SK-N-SH (cell line): ENCODE measurements at regions not wholly inside any gene's neighbourhood (a gene's known extent, or its start where the extent isn't known, plus 50 kb on each side); places are given as distances from the start of the nearest gene placed in this dataset.

Source experiments
- CTCF ChIA-PET: fragments of 300-600, 350-600 bp; formaldehyde crosslinking; extraction: SDS; loops from one replicate; lab custom pipeline; 2021; lab: Yijun Ruan, JAX
- POLR2A ChIA-PET: fragments of 350-600 bp; sonication (Branson Sonifier 250); formaldehyde crosslinking; extraction: SDS; loops from one replicate; lab custom pipeline; 2020; ENCODE audit warnings: antibody characterized with exemption, inconsistent platforms; lab: Yijun Ruan, JAX
- DNase-seq: peaks from one replicate; pipeline ENCODE4 v3.0.0; 2012
- H2AFZ ChIP-seq: fragments of 200-600 bp; sonication (generic); 2 replicates; pipeline ENCODE4 v1.8.1; 2016; ENCODE audit warnings: antibody characterized with exemption, mild to moderate bottlenecking, low read depth
- H3F3A ChIP-seq: fragments of 200-600 bp; sonication (generic); replicated peaks from 2 replicates; pipeline ENCODE3; 2016; ENCODE audit warnings: antibody characterized with exemption, mild to moderate bottlenecking; ENCODE audit not compliant: insufficient read depth
- H3K27ac ChIP-seq, 2 experiments: fragments of 200-500 bp in 1 of 2; fragments of 200-600 bp in 1 of 2; sonication (Bioruptor generic) in 1 of 2; sonication (generic), shearing (Covaris generic) in 1 of 2; 2 replicates each; pipeline versions ENCODE4 v1.5.1 to v1.6.1; 2014 to 2016; ENCODE audit warnings: low read depth in 2 of 2, inconsistent platforms in 1 of 2, low read length in 1 of 2, mild to moderate bottlenecking in 1 of 2, mixed read lengths in 1 of 2
- H3K27me3 ChIP-seq: fragments of 200-600 bp; sonication (generic), shearing (Covaris generic); 2 replicates; pipeline ENCODE4 v1.6.1; 2016; ENCODE audit warnings: mixed run types; ENCODE audit not compliant: insufficient read depth
- H3K36me3 ChIP-seq, 2 experiments: fragments of 200-500 bp in 1 of 2; fragments of 200-600 bp in 1 of 2; sonication (Bioruptor generic) in 1 of 2; sonication (generic) in 1 of 2; replicated peaks in 1 of 2; 2 replicates each; pipeline versions ENCODE3 to v1.5.1; 2014 to 2016; ENCODE audit warnings: low read length in 1 of 2, mild to moderate bottlenecking in 1 of 2; ENCODE audit not compliant: insufficient read depth in 2 of 2, control insufficient read depth in 1 of 2
- H3K4me1 ChIP-seq, 2 experiments: fragments of 200-500 bp in 1 of 2; fragments of 200-600 bp in 1 of 2; sonication (Bioruptor generic) in 1 of 2; sonication (generic), shearing (Covaris generic) in 1 of 2; 2 replicates each; pipeline versions ENCODE4 v1.5.1 to v1.6.1; 2014 to 2016; ENCODE audit warnings: low read depth in 1 of 2, low read length in 1 of 2, mixed run types in 1 of 2; ENCODE audit not compliant: insufficient read depth in 2 of 2, control insufficient read depth in 1 of 2
- H3K4me2 ChIP-seq: fragments of 200-600 bp; sonication (generic), shearing (Covaris generic); 2 replicates; pipeline ENCODE4 v1.6.1; 2017; ENCODE audit warnings: mixed run types
- H3K4me3 ChIP-seq, 2 experiments: fragments of 200-500 bp in 1 of 2; fragments of 200-600 bp in 1 of 2; sonication (Bioruptor generic) in 1 of 2; sonication (generic), shearing (Covaris generic) in 1 of 2; 2 replicates each; pipeline versions ENCODE4 v1.5.1 to v1.8.1; 2014 to 2016; ENCODE audit warnings: low read depth in 2 of 2, inconsistent platforms in 1 of 2, low read length in 1 of 2, mild to moderate bottlenecking in 1 of 2, mixed read lengths in 1 of 2, moderate library complexity in 1 of 2
- H3K79me2 ChIP-seq: fragments of 200-600 bp; sonication (generic); 2 replicates; pipeline ENCODE4 v1.8.1; 2017; ENCODE audit warnings: mild to moderate bottlenecking; ENCODE audit not compliant: insufficient read depth
- H3K9ac ChIP-seq: fragments of 200-600 bp; sonication (generic); 2 replicates; pipeline ENCODE4 v1.6.1; 2017; ENCODE audit warnings: mixed run types
- H3K9me2 ChIP-seq: fragments of 200-600 bp; sonication (generic); 2 replicates; pipeline ENCODE4 v1.6.1; 2017; ENCODE audit warnings: mixed run types
- H3K9me3 ChIP-seq: fragments of 200-600 bp; sonication (generic); 2 replicates; pipeline ENCODE4 v1.6.1; 2017; ENCODE audit warnings: mixed run types, mild to moderate bottlenecking, moderate library complexity
- H4K20me1 ChIP-seq: fragments of 200-600 bp; sonication (generic); 2 replicates; pipeline ENCODE4 v1.6.1; 2017; ENCODE audit warnings: mild to moderate bottlenecking, mixed run types; ENCODE audit not compliant: insufficient read depth
- CHD2 ChIP-seq: fragments of 150-350 bp; IDR thresholded peaks from 2 replicates; pipeline ENCODE4 v1.6.1; 2018; ENCODE audit warnings: low read length; ENCODE audit not compliant: partially characterized antibody
- EP300 ChIP-seq, 2 experiments: IDR thresholded peaks; 2 replicates each; pipeline versions ENCODE4 v1.4.0 to v1.6.1; 2012; ENCODE audit warnings: borderline replicate concordance in 1 of 2, low read depth in 1 of 2, low read length in 1 of 2
- EZH2phosphoT487 ChIP-seq: fragments of 200-600 bp; sonication (generic); IDR thresholded peaks from 2 replicates; pipeline ENCODE4 v1.6.1; 2017; ENCODE audit warnings: low read depth, mixed run types, mild to moderate bottlenecking, antibody characterized with exemption, moderate library complexity, borderline replicate concordance
- FOSL2 ChIP-seq: IDR thresholded peaks from 2 replicates; pipeline ENCODE4 v1.4.0; 2012; ENCODE audit warnings: low read depth, mild to moderate bottlenecking, moderate library complexity, borderline replicate concordance
- FOXJ3 ChIP-seq: sonication (generic); formaldehyde crosslinking; IDR thresholded peaks from 2 replicates; pipeline ENCODE4 v1.5.1; 2020; ENCODE audit warnings: mild to moderate bottlenecking, missing genetic modification reagents
- FOXM1 ChIP-seq: IDR thresholded peaks from 2 replicates; pipeline ENCODE4 v1.4.0; 2012; ENCODE audit warnings: low read depth, mild to moderate bottlenecking
- GABPA ChIP-seq: IDR thresholded peaks from 2 replicates; pipeline ENCODE4 v1.4.0; 2012; ENCODE audit warnings: low read depth, mild to moderate bottlenecking
- GATA2 ChIP-seq: sonication (generic); formaldehyde crosslinking; IDR thresholded peaks from 2 replicates; pipeline ENCODE4 v1.5.0; 2020; ENCODE audit warnings: mild to moderate bottlenecking, missing genetic modification reagents
- JUND ChIP-seq: IDR thresholded peaks from 2 replicates; pipeline ENCODE4 v1.4.0; 2012
- NFIC ChIP-seq: IDR thresholded peaks from 2 replicates; pipeline ENCODE4 v1.4.0; 2012; ENCODE audit warnings: borderline replicate concordance
- NRF1 ChIP-seq: IDR thresholded peaks from 2 replicates; pipeline ENCODE4 v1.6.1; 2012; ENCODE audit warnings: low read depth, mild to moderate bottlenecking, low read length
- POLR2AphosphoS5 ChIP-seq: IDR thresholded peaks from 2 replicates; pipeline ENCODE4 v1.6.1; 2012; ENCODE audit warnings: low read depth, low read length
- RAD21 ChIP-seq: IDR thresholded peaks from 2 replicates; pipeline ENCODE4 v1.6.1; 2012; ENCODE audit warnings: mild to moderate bottlenecking, low read length
- RCOR1 ChIP-seq: fragments of 150-350 bp; IDR thresholded peaks from 2 replicates; pipeline ENCODE4 v1.6.1; 2017; ENCODE audit warnings: antibody characterized with exemption, low read length
- SIN3A ChIP-seq: IDR thresholded peaks from 2 replicates; pipeline ENCODE4 v1.6.1; 2012; ENCODE audit warnings: low read depth, mild to moderate bottlenecking, low read length, moderate library complexity, borderline replicate concordance
- SMC3 ChIP-seq: IDR thresholded peaks from 2 replicates; pipeline ENCODE4 v1.6.1; 2012; ENCODE audit warnings: low read depth, low read length, improper control_type of control experiment
- TCF12 ChIP-seq: IDR thresholded peaks from 2 replicates; pipeline ENCODE4 v1.4.0; 2012
- USF2 ChIP-seq: fragments of 150-350 bp; IDR thresholded peaks from 2 replicates; pipeline ENCODE4 v1.6.1; 2017; ENCODE audit warnings: antibody characterized with exemption, low read length, low read depth, borderline replicate concordance
- YY1 ChIP-seq: IDR thresholded peaks from 2 replicates; pipeline ENCODE4 v1.4.0; 2012; ENCODE audit warnings: low read depth, mild to moderate bottlenecking
- WGBS: methylation state at CpG from one replicate; pipeline ENCODE4 v1.1.6; 2017; ENCODE audit warnings: low lambda C conversion rate; 5-methylcytosine and 5-hydroxymethylcytosine counted together
- TF ChIP-seq, protein P1 (sequence below): fragments of 150-350 bp; IDR thresholded peaks from 2 replicates; pipeline ENCODE4 v1.6.1; 2016; ENCODE audit warnings: mild to moderate bottlenecking, low read depth, low read length
- TF ChIP-seq, protein P2 (sequence below): IDR thresholded peaks from 2 replicates; pipeline ENCODE4; 2012
- TF ChIP-seq, protein P3 (sequence below): IDR thresholded peaks from 2 replicates; pipeline ENCODE4 v1.4.0; 2012; ENCODE audit warnings: low read depth
- TF ChIP-seq, protein P4 (sequence below): IDR thresholded peaks from 2 replicates; pipeline ENCODE4 v1.4.0; 2012; ENCODE audit warnings: low read depth, borderline replicate concordance

DNA sequence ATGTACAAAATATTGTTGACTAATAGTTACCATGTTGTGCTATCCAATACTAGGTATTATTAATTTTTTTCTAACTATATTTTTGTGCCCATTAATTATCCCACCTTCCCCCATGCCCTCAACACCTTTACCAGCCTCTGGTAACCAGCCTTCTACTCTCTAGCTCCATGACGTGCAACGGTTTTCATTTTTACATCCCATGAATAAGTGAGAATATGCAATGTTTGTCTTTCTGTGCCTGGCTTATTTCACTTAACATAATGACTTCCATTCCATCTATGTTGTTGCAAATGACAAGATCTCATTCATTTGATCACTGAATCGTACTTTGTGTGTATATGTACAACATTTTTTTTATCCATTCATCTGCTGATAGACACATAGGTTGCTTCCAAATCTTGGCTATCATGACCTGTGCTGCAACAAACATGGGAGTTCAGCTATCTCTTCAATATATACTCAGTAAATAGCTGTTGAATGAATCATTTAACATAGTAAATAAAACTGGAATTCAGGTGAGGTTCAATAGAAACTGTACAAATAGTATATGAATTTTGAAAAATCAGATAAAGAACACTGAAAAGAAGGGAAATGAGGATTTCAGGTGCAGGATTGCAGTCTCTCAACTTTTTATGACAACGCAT is 509.0 kb upstream of the MIR17HG start:
- no peaks in the 10 kb centered on the region for H3K79me2 ChIP-seq
- POLR2A ChIA-PET = no interaction called here
- H3K36me3 ChIP-seq = no peaks in the 10 kb centered on the region
- H3K27me3 ChIP-seq = no peaks in the 10 kb centered on the region
- H2AFZ ChIP-seq = no peak overlapping the region
- H3K4me1 ChIP-seq = no peaks in the 10 kb centered on the region
- DNase-seq = no peak
- H3K4me3 ChIP-seq = no peak overlapping the region
- no peak overlapping the region for H3K27ac ChIP-seq
- H3K4me2 ChIP-seq = no peak overlapping the region
- H3K9ac ChIP-seq = no peak overlapping the region
- WGBS = 58% methylated on average over 4 of the region's 4 CpGs
- no peaks in the 10 kb centered on the region for H3K9me3 ChIP-seq
- no peaks in the 10 kb centered on the region for H3F3A ChIP-seq
- no peaks in the 10 kb centered on the region for H3K9me2 ChIP-seq
- no peaks in the 10 kb centered on the region for H4K20me1 ChIP-seq
- CTCF ChIA-PET = interaction anchor here (2.0 kb wide), 1 partner anchor 28 kb away, joined by 8 read pairs; no protein-coding TSS in a partner anchor
- no peak for TF ChIP-seq FOSL2
- no peak for TF ChIP-seq RAD21
- no peak for TF ChIP-seq TCF12
- no peak for TF ChIP-seq POLR2AphosphoS5
- TF ChIP-seq NFIC = no peak
- no peak for TF ChIP-seq CHD2
- no peak for TF ChIP-seq EZH2phosphoT487
- TF ChIP-seq, protein P1, sequence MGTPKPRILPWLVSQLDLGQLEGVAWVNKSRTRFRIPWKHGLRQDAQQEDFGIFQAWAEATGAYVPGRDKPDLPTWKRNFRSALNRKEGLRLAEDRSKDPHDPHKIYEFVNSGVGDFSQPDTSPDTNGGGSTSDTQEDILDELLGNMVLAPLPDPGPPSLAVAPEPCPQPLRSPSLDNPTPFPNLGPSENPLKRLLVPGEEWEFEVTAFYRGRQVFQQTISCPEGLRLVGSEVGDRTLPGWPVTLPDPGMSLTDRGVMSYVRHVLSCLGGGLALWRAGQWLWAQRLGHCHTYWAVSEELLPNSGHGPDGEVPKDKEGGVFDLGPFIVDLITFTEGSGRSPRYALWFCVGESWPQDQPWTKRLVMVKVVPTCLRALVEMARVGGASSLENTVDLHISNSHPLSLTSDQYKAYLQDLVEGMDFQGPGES = no peak
- no peak for TF ChIP-seq SMC3
- TF ChIP-seq, protein P2, sequence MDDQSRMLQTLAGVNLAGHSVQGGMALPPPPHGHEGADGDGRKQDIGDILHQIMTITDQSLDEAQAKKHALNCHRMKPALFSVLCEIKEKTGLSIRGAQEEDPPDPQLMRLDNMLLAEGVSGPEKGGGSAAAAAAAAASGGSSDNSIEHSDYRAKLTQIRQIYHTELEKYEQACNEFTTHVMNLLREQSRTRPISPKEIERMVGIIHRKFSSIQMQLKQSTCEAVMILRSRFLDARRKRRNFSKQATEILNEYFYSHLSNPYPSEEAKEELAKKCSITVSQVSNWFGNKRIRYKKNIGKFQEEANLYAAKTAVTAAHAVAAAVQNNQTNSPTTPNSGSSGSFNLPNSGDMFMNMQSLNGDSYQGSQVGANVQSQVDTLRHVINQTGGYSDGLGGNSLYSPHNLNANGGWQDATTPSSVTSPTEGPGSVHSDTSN = no peak
- no peak for TF ChIP-seq USF2

DNA sequence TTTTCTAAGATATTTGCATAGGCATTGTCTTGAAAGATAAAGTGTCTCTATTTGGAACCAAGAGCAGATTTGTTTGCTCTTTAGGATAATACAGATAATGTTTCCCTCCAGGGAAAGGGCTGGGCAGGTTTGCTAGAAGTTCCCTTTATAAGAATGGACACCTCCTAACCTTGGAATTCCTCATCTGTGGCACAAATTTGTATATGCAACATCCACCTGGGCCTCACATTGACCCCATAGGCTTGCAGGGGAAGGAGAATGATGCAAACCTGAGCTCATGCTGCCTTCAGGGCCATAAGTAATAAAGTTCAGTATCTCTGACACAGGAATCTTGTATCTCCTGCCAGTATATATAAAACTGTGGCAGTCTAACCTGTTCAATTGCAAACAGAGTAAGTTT is 508.4 kb upstream of the MIR17HG start:
- CTCF ChIA-PET = interaction anchor here (2.0 kb wide), 1 partner anchor 28 kb away, joined by 8 read pairs; no protein-coding TSS in a partner anchor
- no peak overlapping the region for H3K4me3 ChIP-seq
- H3K27ac ChIP-seq = no peak overlapping the region
- H3K9me2 ChIP-seq = no peaks in the 10 kb centered on the region
- no peaks in the 10 kb centered on the region for H3K79me2 ChIP-seq
- H3K9ac ChIP-seq = no peak overlapping the region
- POLR2A ChIA-PET = no interaction called here
- no peaks in the 10 kb centered on the region for H3K36me3 ChIP-seq
- H2AFZ ChIP-seq = no peak overlapping the region
- H3F3A ChIP-seq = no peaks in the 10 kb centered on the region
- H3K9me3 ChIP-seq = no peaks in the 10 kb centered on the region
- H4K20me1 ChIP-seq = no peaks in the 10 kb centered on the region
- no peaks in the 10 kb centered on the region for H3K4me1 ChIP-seq
- no peaks in the 10 kb centered on the region for H3K27me3 ChIP-seq
- H3K4me2 ChIP-seq = no peak overlapping the region
- DNase-seq = no peak
- TF ChIP-seq NFIC (no peak), NRF1 (no peak), POLR2AphosphoS5 (no peak), YY1 (no peak), FOXM1 (no peak), GABPA (no peak), SIN3A (no peak), EP300 (IDR thresholded peaks at IDR 0.05; ENCODE audit: borderline replicate concordance in 1 of 2, low read depth in 1 of 2, low read length in 1 of 2) (no peak), USF2 (no peak), GATA2 (CRISPR knock-in tag) (no peak), CHD2 (no peak), FOSL2 (no peak), RCOR1 (no peak), JUND (no peak), FOXJ3 (CRISPR knock-in tag) (no peak), TCF12 (no peak)
- TF ChIP-seq, protein P3, sequence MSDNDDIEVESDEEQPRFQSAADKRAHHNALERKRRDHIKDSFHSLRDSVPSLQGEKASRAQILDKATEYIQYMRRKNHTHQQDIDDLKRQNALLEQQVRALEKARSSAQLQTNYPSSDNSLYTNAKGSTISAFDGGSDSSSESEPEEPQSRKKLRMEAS = no peak
- TF ChIP-seq, protein P4, sequence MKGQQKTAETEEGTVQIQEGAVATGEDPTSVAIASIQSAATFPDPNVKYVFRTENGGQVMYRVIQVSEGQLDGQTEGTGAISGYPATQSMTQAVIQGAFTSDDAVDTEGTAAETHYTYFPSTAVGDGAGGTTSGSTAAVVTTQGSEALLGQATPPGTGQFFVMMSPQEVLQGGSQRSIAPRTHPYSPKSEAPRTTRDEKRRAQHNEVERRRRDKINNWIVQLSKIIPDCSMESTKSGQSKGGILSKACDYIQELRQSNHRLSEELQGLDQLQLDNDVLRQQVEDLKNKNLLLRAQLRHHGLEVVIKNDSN = no peak
